NCI-H510A (cell line): ENCODE measurements at regions not wholly inside any gene's neighbourhood (a gene's known extent, or its start where the extent isn't known, plus 50 kb on each side); places are given as distances from the start of the nearest gene placed in this dataset.

ENCODE experiments used
- DNase-seq: peaks from one replicate; lab custom pipeline; 2025; lab: John Stamatoyannopoulos, UW

DNA sequence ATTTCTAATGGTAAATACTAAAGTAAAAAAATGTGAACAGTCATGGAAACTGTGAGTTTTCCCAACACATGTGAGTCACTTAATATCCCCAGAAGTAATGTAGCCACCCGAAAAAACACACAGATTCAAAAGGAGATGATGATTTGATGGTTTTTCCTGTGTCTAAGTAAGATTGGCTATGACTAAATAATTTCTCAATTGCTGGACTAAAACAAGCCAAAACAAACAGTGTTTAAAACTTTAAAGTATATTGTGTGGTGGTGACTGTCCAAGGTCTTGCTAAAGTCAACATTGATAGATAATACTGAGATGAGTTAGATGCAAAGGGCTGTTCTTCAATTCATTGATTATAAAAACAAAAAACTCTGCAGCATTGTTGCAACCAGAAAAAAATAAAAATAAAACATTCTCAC is 89.6 kb upstream of the SOX5 start:
- no peak for DNase-seq

- DNase-seq = no peak
These were observed 88.9 kb upstream of the SOX5 start for GRCh38 chr12:24038211-24038997.

- DNase-seq = no peak
These were observed 87.2 kb upstream of the SOX5 start for GRCh38 chr12:24036438-24037216.

- no peak for DNase-seq
These were observed 85.4 kb upstream of the SOX5 start for GRCh38 chr12:24034894-24035293.

DNA sequence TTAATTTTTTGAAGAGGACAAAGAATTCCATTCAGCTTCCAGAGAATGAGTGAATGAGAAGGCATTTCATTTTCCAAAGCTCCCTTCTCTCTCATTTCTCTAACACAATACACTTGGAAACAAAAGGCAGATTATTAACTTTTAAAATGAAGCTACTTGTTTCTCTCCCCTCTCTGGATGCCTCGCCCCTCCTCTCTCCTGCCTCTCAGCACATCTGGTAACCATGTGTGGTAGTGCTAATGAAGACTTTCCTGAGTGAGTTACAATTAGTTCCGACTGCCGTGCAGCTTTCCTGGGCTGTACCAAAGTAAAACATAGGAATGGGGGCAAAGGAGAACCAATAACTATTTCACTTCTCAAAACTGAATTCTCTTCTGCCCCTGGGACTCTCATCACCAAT is 84.7 kb upstream of the SOX5 start:
- no peak for DNase-seq

DNA sequence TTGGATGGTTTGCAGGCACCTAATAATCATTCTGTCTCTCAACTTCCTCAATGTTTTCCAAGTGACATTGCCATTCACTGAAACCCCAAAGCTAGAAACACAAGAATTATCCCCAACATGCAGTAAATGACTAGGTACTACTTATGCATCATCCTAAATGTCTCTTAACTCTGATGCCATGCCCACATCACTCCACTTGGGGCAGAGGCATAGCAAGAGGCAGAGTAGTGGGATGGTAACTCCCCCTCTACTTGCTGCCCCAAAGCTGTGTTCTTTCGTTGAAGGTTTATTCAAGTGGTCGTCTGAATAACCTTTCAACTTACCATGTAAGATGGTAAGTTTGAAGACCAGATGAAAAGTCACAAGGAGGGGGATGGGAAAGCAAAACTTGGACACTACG is 77.9 kb upstream of the SOX5 start:
- no peak for DNase-seq

DNA sequence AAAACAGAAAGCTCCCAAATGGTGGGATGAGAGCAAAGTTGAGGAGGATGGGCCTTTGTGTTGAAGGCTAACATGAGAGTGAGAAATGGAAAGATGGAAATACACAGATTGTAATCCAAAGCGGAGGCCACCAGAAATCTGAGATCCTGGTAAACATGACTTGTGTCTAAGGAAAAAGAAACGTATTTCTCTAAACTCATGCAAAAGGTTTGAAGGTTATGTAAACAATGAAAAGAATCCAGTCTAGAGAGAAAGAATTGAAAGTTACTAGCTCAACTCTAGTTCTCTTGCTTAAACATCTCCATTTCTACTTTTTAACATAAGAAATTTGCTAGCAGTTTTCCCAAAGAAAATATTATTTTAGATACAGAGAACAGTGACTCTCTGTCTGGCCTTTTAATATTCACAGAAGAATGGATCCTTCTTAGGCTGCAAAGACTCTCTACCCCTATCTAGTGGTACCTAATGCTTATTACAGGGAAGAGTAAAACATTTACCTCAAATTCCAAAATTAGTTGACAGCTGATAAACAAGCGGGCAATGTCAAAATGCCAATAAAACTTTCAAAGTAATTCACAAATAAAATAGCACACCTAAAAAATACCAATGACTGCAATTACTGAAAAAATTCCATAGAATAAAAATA is 75.8 kb upstream of the SOX5 start:
- DNase-seq = no peak

GRCh38 chr12:24023081-24023480 is 73.6 kb upstream of the SOX5 start:
- no peak for DNase-seq

- DNase-seq = no peak
These were observed 71.7 kb upstream of the SOX5 start for GRCh38 chr12:24021164-24021502.

DNA sequence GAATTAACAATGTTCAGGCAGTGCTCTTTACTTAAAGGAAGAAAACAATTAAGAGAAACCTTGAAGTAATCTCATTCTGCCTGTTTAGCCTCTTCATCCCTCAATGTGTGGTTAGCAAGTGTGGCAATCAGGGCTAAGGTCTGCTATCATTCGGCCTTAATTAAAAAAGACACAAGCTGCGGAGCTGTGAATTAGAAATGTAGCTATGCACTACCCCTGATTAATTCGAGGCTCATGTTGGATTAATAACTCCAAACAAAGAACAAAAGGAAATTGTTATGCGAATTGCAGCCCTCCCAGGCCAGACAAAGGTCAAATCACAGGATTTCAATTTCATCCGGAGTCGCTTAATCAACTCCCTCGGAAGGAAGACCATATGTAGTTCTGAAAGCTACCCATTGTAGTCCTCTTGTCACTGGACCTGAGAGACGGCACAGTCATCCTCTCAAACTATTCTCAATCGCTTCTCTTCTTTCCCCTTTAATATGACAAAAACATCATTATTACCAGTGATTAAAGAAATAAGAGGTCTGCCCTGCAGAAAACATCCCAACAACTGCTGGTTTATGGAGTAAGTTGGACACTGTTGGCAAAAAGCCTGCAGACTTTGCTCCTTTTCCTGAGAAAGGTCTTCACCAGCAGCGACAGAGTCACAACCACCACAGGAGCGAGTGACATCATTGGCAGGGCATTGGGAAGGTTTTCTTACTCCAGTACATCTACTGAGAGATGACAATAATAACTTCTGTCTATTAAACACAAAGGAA is 71.1 kb upstream of the SOX5 start:
- DNase-seq = no peak

GRCh38 chr12:24015833-24016160 is 66.3 kb upstream of the SOX5 start:
- DNase-seq = no peak

- DNase-seq = no peak
These were observed 65.7 kb upstream of the SOX5 start for GRCh38 chr12:24014915-24015832.

DNA sequence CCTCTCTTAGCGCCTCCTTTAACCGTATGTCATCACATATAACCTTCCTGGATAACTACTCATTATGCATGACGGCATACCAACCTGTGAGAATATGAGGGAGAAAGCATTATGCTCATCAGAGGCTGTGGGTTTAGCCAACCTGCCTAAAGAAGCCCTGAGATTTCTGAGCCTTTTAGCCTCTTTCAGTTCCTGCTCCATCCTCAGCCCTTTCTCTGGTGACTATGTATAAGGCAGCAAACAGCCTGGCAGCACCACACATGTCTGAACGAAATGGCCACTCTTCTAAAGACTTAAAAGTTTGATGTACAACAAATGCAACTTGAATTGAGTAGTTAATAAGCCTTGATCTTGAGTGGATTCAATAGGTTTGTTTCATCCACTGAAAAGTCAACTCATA is 64.8 kb upstream of the SOX5 start:
- no peak for DNase-seq

DNA sequence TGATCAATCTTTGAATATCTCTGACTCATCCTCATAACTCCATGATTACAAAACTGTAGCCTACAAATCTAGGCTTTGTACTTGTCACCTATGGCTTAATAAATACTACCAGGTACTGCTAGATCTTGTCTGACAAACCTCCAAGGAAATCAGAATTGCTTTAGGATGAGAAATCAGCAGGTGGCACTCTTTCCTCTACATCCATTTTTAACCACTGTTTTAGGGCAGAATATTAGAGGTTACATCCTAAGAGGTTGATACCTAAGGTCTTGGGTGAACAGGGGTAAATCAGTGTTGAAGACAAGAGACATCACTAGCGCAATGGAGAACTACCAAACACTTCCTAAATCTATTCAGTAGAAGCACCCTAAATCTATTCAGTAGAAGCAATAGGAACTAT is 63.1 kb upstream of the SOX5 start:
- DNase-seq = no peak

DNA sequence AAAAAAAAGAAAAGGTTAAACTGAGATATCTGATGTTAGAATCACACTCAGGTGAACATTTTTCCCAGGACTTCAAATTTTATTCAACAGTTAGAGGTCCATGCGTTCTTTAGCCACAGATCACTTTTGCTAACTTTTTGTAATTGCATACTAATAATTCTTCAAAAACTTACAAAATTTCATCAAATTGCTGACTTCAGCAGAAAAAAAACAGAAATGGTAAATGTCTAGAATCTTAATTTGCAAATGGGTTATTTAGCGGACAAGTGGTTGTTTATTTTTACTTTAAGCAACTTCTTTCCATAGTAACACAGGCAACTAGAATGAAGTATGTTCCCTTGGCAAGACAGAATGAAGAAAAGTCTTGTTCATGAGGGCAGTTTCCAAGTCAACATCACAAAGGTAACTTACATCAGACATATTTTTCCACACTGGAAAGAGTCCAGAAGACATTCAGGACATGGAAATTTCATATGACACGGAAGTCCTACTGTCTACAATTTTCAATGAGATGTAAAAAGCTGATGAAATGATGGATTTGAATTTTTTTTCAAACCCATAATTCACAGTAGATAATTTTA is 62.5 kb upstream of the SOX5 start:
- DNase-seq = no peak

DNA sequence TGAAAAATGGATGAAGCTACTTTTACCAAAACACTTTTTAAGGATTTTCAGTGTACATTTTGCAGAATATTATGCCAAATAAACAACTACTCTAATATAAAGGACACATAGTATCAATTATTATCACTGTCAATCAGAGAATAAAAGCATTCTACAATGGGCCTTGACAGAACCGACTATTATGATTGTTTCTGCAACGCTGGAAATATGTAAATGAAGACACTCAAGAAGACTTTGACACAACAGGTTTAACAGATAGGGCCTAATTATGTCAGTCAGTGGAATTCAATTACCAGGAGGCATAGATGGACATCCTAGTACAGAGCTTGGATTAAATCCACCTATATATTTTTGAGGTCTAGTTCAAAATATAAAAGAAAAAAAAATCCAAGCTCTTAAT is 58.7 kb upstream of the SOX5 start:
- no peak for DNase-seq
